ENCODE measurements at regions not wholly inside any gene's neighbourhood (a gene's known extent, or its start where the extent isn't known, plus 50 kb on each side); places are given as distances from the start of the nearest gene placed in this dataset.

GRCh38 chr6:48818052-48818412, 645.0 kb downstream of the MMUT start:
- TF ChIP-seq CTCF (IDR thresholded peaks at IDR 0.05; ENCODE audit: insufficient read depth, low read length) (no peak), POLR2AphosphoS5 (IDR thresholded peaks at IDR 0.05; ENCODE audit: low read depth) (no peak), GABPA (IDR thresholded peaks at IDR 0.05; ENCODE audit: low read depth) (no peak), REST (IDR thresholded peaks at IDR 0.05; ENCODE audit: insufficient replicate concordance, low read depth) (no peak)
